Right lobe of liver (tissue), 4 donors: ENCODE measurements at regions not wholly inside any gene's neighbourhood (a gene's known extent, or its start where the extent isn't known, plus 50 kb on each side); places are given as distances from the start of the nearest gene placed in this dataset.

Experiments used
- CTCF ChIP-seq, 4 donors: fragments of 200-600 bp in 3 of 4; fragments of 450-650 bp in 1 of 4; IDR thresholded peaks; one replicate each; pipeline versions ENCODE4 v1.5.1 to v1.8.0; 2016 to 2022; ENCODE audit warnings: antibody characterized with exemption in 4 of 4, mild to moderate bottlenecking in 2 of 4
- POLR2A ChIP-seq: fragments of 450-650 bp; IDR thresholded peaks from one replicate; pipeline ENCODE4 v1.6.1; 2017; ENCODE audit warnings: antibody characterized with exemption, mild to moderate bottlenecking
- donor health status: DM: no; HTN: no; CAD: no.
- donor health status: DM: no; HTN: no; CAD: no.
- donor health status: DM: no; HTN: yes; CAD: no.

GRCh38 chr10:84900141-84900540 lies 571.8 kb downstream of the CCSER2 start:
- no peak for TF ChIP-seq CTCF (IDR thresholded peaks at IDR 0.05)
- TF ChIP-seq POLR2A = no peak
